GM23338 (cell line): ENCODE measurements at regions not wholly inside any gene's neighbourhood (a gene's known extent, or its start where the extent isn't known, plus 50 kb on each side); places are given as distances from the start of the nearest gene placed in this dataset.

ENCODE experiments used
- ATAC-seq: fragments of 200-7000 bp; cut with Tn5 transposase; 3 replicates; pipeline ENCODE4 v1.9.1; 2020
- DNase-seq: peaks from one replicate; pipeline ENCODE4 v3.0.0-alpha.2; 2015; ENCODE audit warnings: low spot score
- H2AFZ ChIP-seq: fragments of 200-600 bp; sonication (generic); 2 replicates; pipeline ENCODE4 v1.8.0; 2016; ENCODE audit warnings: antibody characterized with exemption, mild to moderate bottlenecking, moderate library complexity
- H3F3A ChIP-seq: fragments of 200-600 bp; sonication (generic); replicated peaks from 2 replicates; pipeline ENCODE4 v1.8.0; 2017; ENCODE audit warnings: antibody characterized with exemption, mixed run types, low read depth
- H3K27ac ChIP-seq: fragments of 200-600 bp; sonication (generic); 2 replicates; pipeline ENCODE4 v1.6.1; 2016; ENCODE audit warnings: low read depth
- H3K27me3 ChIP-seq: fragments of 200-600 bp; sonication (generic); 2 replicates; pipeline ENCODE4 v1.8.0; 2016; ENCODE audit warnings: mild to moderate bottlenecking, mixed run types, moderate library complexity; ENCODE audit not compliant: insufficient read depth
- H3K36me3 ChIP-seq: fragments of 200-600 bp; sonication (generic); 2 replicates; pipeline ENCODE4 v1.8.0; 2016; ENCODE audit warnings: mild to moderate bottlenecking; ENCODE audit not compliant: insufficient read depth
- H3K4me1 ChIP-seq: fragments of 200-600 bp; sonication (generic); 2 replicates; pipeline ENCODE4 v1.8.0; 2016; ENCODE audit warnings: mild to moderate bottlenecking, moderate library complexity; ENCODE audit not compliant: insufficient read depth
- H3K4me2 ChIP-seq: fragments of 200-600 bp; sonication (generic); 2 replicates; pipeline ENCODE4 v1.7.1; 2017; ENCODE audit warnings: mixed run types
- H3K4me3 ChIP-seq: fragments of 200-600 bp; sonication (generic); 2 replicates; pipeline ENCODE4 v1.6.1; 2016; ENCODE audit warnings: mixed run types
- H3K79me2 ChIP-seq: fragments of 200-600 bp; sonication (generic); replicated peaks from 2 replicates; pipeline ENCODE4 v1.8.0; 2017; ENCODE audit warnings: mild to moderate bottlenecking; ENCODE audit not compliant: insufficient read depth
- H3K9me2 ChIP-seq: fragments of 200-600 bp; sonication (generic); 2 replicates; pipeline ENCODE4 v1.8.0; 2017; ENCODE audit not compliant: insufficient read depth
- H4K20me1 ChIP-seq: fragments of 200-600 bp; sonication (generic); replicated peaks from 2 replicates; pipeline ENCODE4 v1.8.0; 2017; ENCODE audit warnings: mild to moderate bottlenecking; ENCODE audit not compliant: insufficient read depth
- H3K27ac Mint-ChIP-seq: 2 replicates; pipeline ENCODE4 v1.8.0; 2020; ENCODE audit warnings: inconsistent platforms, mild to moderate bottlenecking, moderate library complexity, mixed read lengths
- H3K27me3 Mint-ChIP-seq: 3 replicates; pipeline ENCODE4 v1.8.0; 2022; ENCODE audit warnings: low read depth, mild to moderate bottlenecking, moderate library complexity, mixed read lengths, inconsistent platforms; ENCODE audit not compliant: insufficient read depth, poor library complexity
- H3K36me3 Mint-ChIP-seq: 3 replicates; pipeline ENCODE4 v1.8.0; 2021; ENCODE audit warnings: low read depth, mild to moderate bottlenecking, inconsistent platforms, moderate library complexity, mixed read lengths
- H3K4me1 Mint-ChIP-seq: 3 replicates; pipeline ENCODE4 v1.8.0; 2020; ENCODE audit warnings: mild to moderate bottlenecking, inconsistent platforms, mixed read lengths
- H3K4me3 Mint-ChIP-seq: 3 replicates; pipeline ENCODE4 v1.8.0; 2021; ENCODE audit warnings: moderate library complexity, mild to moderate bottlenecking, inconsistent platforms, mixed read lengths
- H3K9me3 Mint-ChIP-seq: 3 replicates; pipeline ENCODE4 v1.8.0; 2020; ENCODE audit warnings: moderate library complexity, mild to moderate bottlenecking, inconsistent platforms, mixed read lengths
- CREB1 ChIP-seq: fragments of 250-450 bp; sonication (Bioruptor Pico); IDR thresholded peaks from 2 replicates; pipeline ENCODE4 v1.5.0; 2020; ENCODE audit warnings: low read depth, mild to moderate bottlenecking, moderate library complexity
- EZH2 ChIP-seq: fragments of 200-600 bp; sonication (generic); IDR thresholded peaks from one replicate; pipeline ENCODE4 v1.8.0; 2017; ENCODE audit warnings: antibody characterized with exemption, mild to moderate bottlenecking, low read depth; ENCODE audit not compliant: unreplicated experiment
- EZH2phosphoT487 ChIP-seq: fragments of 200-600 bp; sonication (generic); IDR thresholded peaks from one replicate; pipeline ENCODE4 v1.8.1; 2018; ENCODE audit warnings: antibody characterized with exemption; ENCODE audit not compliant: unreplicated experiment
- JUNB ChIP-seq: IDR thresholded peaks from one replicate; pipeline ENCODE4 v1.6.1; 2016; ENCODE audit warnings: antibody characterized with exemption; ENCODE audit not compliant: unreplicated experiment
- NANOG ChIP-seq: IDR thresholded peaks from 2 replicates; pipeline ENCODE4 v1.6.1; 2016; ENCODE audit warnings: antibody characterized with exemption, borderline replicate concordance
- POLR2AphosphoS5 ChIP-seq: IDR thresholded peaks from 2 replicates; pipeline ENCODE4 v1.6.1; 2016; ENCODE audit warnings: antibody characterized with exemption, low read depth
- STAT1 ChIP-seq: IDR thresholded peaks from one replicate; pipeline ENCODE4 v1.6.1; 2016; ENCODE audit warnings: antibody characterized with exemption; ENCODE audit not compliant: unreplicated experiment
- ZNF114 ChIP-seq: fragments of 250-450 bp; sonication (Bioruptor Pico); IDR thresholded peaks from 2 replicates; pipeline ENCODE4 v1.5.0; 2020; ENCODE audit warnings: mild to moderate bottlenecking, moderate library complexity
- ZNF331 ChIP-seq: fragments of 250-450 bp; sonication (Bioruptor Pico); IDR thresholded peaks from 2 replicates; pipeline ENCODE4 v1.5.0; 2020; ENCODE audit warnings: low read depth, mild to moderate bottlenecking, moderate library complexity
- TF ChIP-seq, protein P1 (sequence below): IDR thresholded peaks from 2 replicates; pipeline ENCODE4 v1.6.1; 2016; ENCODE audit warnings: antibody characterized with exemption
- TF ChIP-seq, protein P2 (sequence below): fragments of 250-450 bp; sonication (Bioruptor Pico); IDR thresholded peaks from 2 replicates; pipeline ENCODE4 v1.5.0; 2020; ENCODE audit warnings: mild to moderate bottlenecking, moderate library complexity
- TF ChIP-seq, protein P3 (sequence below): IDR thresholded peaks from one replicate; pipeline ENCODE4 v1.6.1; 2018; ENCODE audit warnings: antibody characterized with exemption; ENCODE audit not compliant: unreplicated experiment
- TF ChIP-seq, protein P4 (sequence below), 2 experiments: fragments of 200-600 bp in 1 of 2; sonication (generic) in 1 of 2; conservative IDR thresholded peaks; 2 replicates each; pipeline versions ENCODE4 v1.5.1 to v1.6.1; 2016 to 2017; ENCODE audit warnings: antibody characterized with exemption in 2 of 2, low read depth in 2 of 2, mild to moderate bottlenecking in 2 of 2, moderate library complexity in 1 of 2

DNA sequence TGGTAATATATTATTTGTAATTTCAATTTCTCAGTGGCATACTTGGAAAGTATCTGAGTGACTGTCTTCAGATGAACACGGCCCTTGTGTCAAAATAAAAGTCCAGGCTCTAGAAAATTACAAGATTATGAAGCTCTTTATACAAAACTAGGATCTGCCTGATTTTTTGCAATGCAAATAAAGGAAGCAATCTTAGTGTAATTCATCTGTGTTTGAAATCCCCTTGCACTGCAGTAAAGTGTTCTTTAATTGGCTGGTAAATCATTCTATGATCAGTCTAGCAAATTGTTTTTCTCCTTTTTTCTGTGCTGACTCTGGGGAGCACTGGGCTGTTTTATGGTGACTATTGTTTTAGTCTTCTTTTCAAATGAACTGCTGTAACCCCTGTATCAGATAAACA is 1039.0 kb downstream of the SOCS6 start:
- no peak for DNase-seq
- no peaks in the 10 kb centered on the region for H3K79me2 ChIP-seq
- no peaks in the 10 kb centered on the region for H3K4me1 Mint-ChIP-seq
- no peaks in the 10 kb centered on the region for H3K27me3 ChIP-seq
- no peak overlapping the region for H3K4me3 ChIP-seq
- H3K36me3 Mint-ChIP-seq, result peaks cover 34% of the 10 kb centered on the region
- H2AFZ ChIP-seq, result no peak overlapping the region
- H3K4me2 ChIP-seq, result no peak overlapping the region
- no peak for ATAC-seq
- peaks cover 27% of the 10 kb centered on the region for H3K36me3 ChIP-seq
- H3K4me3 Mint-ChIP-seq, result no peak overlapping the region
- H3K27ac ChIP-seq, result no peak overlapping the region
- no peaks in the 10 kb centered on the region for H4K20me1 ChIP-seq
- no peaks in the 10 kb centered on the region for H3K9me2 ChIP-seq
- no peak overlapping the region for H3K27ac Mint-ChIP-seq
- peaks cover 95% of the 10 kb centered on the region for H3K9me3 Mint-ChIP-seq
- H3K27me3 Mint-ChIP-seq, result no peaks in the 10 kb centered on the region
- H3K4me1 ChIP-seq, result no peaks in the 10 kb centered on the region
- H3F3A ChIP-seq, result no peaks in the 10 kb centered on the region
- TF ChIP-seq NANOG, result no peak
- TF ChIP-seq POLR2AphosphoS5, result no peak
- TF ChIP-seq STAT1, result no peak
- TF ChIP-seq EZH2, result no peak
- TF ChIP-seq ZNF114 (CRISPR knock-in tag), result no peak
- TF ChIP-seq CREB1 (CRISPR knock-in tag), result no peak
- TF ChIP-seq JUNB, result no peak
- TF ChIP-seq, protein P1, sequence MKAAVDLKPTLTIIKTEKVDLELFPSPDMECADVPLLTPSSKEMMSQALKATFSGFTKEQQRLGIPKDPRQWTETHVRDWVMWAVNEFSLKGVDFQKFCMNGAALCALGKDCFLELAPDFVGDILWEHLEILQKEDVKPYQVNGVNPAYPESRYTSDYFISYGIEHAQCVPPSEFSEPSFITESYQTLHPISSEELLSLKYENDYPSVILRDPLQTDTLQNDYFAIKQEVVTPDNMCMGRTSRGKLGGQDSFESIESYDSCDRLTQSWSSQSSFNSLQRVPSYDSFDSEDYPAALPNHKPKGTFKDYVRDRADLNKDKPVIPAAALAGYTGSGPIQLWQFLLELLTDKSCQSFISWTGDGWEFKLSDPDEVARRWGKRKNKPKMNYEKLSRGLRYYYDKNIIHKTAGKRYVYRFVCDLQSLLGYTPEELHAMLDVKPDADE, result no peak
- TF ChIP-seq, protein P2, sequence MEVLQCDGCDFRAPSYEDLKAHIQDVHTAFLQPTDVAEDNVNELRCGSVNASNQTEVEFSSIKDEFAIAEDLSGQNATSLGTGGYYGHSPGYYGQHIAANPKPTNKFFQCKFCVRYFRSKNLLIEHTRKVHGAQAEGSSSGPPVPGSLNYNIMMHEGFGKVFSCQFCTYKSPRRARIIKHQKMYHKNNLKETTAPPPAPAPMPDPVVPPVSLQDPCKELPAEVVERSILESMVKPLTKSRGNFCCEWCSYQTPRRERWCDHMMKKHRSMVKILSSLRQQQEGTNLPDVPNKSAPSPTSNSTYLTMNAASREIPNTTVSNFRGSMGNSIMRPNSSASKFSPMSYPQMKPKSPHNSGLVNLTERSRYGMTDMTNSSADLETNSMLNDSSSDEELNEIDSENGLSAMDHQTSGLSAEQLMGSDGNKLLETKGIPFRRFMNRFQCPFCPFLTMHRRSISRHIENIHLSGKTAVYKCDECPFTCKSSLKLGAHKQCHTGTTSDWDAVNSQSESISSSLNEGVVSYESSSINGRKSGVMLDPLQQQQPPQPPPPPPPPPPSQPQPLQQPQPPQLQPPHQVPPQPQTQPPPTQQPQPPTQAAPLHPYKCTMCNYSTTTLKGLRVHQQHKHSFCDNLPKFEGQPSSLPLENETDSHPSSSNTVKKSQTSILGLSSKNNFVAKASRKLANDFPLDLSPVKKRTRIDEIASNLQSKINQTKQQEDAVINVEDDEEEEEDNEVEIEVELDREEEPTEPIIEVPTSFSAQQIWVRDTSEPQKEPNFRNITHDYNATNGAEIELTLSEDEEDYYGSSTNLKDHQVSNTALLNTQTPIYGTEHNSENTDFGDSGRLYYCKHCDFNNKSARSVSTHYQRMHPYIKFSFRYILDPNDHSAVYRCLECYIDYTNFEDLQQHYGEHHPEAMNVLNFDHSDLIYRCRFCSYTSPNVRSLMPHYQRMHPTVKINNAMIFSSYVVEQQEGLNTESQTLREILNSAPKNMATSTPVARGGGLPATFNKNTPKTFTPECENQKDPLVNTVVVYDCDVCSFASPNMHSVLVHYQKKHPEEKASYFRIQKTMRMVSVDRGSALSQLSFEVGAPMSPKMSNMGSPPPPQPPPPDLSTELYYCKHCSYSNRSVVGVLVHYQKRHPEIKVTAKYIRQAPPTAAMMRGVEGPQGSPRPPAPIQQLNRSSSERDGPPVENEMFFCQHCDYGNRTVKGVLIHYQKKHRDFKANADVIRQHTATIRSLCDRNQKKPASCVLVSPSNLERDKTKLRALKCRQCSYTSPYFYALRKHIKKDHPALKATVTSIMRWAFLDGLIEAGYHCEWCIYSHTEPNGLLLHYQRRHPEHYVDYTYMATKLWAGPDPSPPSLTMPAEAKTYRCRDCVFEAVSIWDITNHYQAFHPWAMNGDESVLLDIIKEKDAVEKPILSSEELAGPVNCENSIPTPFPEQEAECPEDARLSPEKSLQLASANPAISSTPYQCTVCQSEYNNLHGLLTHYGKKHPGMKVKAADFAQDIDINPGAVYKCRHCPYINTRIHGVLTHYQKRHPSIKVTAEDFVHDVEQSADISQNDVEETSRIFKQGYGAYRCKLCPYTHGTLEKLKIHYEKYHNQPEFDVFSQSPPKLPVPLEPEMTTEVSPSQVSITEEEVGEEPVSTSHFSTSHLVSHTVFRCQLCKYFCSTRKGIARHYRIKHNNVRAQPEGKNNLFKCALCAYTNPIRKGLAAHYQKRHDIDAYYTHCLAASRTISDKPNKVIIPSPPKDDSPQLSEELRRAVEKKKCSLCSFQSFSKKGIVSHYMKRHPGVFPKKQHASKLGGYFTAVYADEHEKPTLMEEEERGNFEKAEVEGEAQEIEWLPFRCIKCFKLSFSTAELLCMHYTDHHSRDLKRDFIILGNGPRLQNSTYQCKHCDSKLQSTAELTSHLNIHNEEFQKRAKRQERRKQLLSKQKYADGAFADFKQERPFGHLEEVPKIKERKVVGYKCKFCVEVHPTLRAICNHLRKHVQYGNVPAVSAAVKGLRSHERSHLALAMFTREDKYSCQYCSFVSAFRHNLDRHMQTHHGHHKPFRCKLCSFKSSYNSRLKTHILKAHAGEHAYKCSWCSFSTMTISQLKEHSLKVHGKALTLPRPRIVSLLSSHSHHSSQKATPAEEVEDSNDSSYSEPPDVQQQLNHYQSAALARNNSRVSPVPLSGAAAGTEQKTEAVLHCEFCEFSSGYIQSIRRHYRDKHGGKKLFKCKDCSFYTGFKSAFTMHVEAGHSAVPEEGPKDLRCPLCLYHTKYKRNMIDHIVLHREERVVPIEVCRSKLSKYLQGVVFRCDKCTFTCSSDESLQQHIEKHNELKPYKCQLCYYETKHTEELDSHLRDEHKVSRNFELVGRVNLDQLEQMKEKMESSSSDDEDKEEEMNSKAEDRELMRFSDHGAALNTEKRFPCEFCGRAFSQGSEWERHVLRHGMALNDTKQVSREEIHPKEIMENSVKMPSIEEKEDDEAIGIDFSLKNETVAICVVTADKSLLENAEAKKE, result no peak
- no peak for TF ChIP-seq ZNF331
- TF ChIP-seq EZH2phosphoT487, result no peak
- TF ChIP-seq, protein P3, sequence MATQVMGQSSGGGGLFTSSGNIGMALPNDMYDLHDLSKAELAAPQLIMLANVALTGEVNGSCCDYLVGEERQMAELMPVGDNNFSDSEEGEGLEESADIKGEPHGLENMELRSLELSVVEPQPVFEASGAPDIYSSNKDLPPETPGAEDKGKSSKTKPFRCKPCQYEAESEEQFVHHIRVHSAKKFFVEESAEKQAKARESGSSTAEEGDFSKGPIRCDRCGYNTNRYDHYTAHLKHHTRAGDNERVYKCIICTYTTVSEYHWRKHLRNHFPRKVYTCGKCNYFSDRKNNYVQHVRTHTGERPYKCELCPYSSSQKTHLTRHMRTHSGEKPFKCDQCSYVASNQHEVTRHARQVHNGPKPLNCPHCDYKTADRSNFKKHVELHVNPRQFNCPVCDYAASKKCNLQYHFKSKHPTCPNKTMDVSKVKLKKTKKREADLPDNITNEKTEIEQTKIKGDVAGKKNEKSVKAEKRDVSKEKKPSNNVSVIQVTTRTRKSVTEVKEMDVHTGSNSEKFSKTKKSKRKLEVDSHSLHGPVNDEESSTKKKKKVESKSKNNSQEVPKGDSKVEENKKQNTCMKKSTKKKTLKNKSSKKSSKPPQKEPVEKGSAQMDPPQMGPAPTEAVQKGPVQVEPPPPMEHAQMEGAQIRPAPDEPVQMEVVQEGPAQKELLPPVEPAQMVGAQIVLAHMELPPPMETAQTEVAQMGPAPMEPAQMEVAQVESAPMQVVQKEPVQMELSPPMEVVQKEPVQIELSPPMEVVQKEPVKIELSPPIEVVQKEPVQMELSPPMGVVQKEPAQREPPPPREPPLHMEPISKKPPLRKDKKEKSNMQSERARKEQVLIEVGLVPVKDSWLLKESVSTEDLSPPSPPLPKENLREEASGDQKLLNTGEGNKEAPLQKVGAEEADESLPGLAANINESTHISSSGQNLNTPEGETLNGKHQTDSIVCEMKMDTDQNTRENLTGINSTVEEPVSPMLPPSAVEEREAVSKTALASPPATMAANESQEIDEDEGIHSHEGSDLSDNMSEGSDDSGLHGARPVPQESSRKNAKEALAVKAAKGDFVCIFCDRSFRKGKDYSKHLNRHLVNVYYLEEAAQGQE, result no peak
- TF ChIP-seq, protein P4, sequence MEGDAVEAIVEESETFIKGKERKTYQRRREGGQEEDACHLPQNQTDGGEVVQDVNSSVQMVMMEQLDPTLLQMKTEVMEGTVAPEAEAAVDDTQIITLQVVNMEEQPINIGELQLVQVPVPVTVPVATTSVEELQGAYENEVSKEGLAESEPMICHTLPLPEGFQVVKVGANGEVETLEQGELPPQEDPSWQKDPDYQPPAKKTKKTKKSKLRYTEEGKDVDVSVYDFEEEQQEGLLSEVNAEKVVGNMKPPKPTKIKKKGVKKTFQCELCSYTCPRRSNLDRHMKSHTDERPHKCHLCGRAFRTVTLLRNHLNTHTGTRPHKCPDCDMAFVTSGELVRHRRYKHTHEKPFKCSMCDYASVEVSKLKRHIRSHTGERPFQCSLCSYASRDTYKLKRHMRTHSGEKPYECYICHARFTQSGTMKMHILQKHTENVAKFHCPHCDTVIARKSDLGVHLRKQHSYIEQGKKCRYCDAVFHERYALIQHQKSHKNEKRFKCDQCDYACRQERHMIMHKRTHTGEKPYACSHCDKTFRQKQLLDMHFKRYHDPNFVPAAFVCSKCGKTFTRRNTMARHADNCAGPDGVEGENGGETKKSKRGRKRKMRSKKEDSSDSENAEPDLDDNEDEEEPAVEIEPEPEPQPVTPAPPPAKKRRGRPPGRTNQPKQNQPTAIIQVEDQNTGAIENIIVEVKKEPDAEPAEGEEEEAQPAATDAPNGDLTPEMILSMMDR (conservative IDR thresholded peaks at IDR 0.05; ENCODE audit: low read depth in 2 of 2), result no peak
